Stimulated activated CD8-positive, alpha-beta memory T cell treated with anti-CD3 and anti-CD28 coated beads, Interleukin-4, amount 100 ng/mL, for 24 hours (primary cell): ENCODE measurements at regions not wholly inside any gene's neighbourhood (a gene's known extent, or its start where the extent isn't known, plus 50 kb on each side); places are given as distances from the start of the nearest gene placed in this dataset.

ENCODE experiments used
- DNase-seq: peaks from one replicate; pipeline ENCODE4 v3.0.0-alpha.2; 2020; ENCODE audit warnings: low read depth

GRCh38 chr4:152235718-152236117, 300.2 kb downstream of the FBXW7 start:
- no peak for DNase-seq

GRCh38 chr4:152234571-152234970, 301.3 kb downstream of the FBXW7 start:
- DNase-seq, result no peak

GRCh38 chr4:152232271-152232670, 303.6 kb downstream of the FBXW7 start:
- DNase-seq, result no peak

GRCh38 chr4:152229782-152230289, 306.1 kb downstream of the FBXW7 start:
- DNase-seq, result no peak

- DNase-seq, result no peak
These were observed 310.2 kb downstream of the FBXW7 start for GRCh38 chr4:152225680-152226079.

GRCh38 chr4:152224721-152225420, 311.0 kb downstream of the FBXW7 start:
- no peak for DNase-seq

- no peak for DNase-seq
These were observed 311.7 kb downstream of the FBXW7 start for GRCh38 chr4:152224223-152224622.

- no peak for DNase-seq
These were observed 312.3 kb downstream of the FBXW7 start for GRCh38 chr4:152223600-152223999.

- DNase-seq, result no peak
These were observed 313.9 kb downstream of the FBXW7 start for GRCh38 chr4:152221816-152222516.

- no peak for DNase-seq
These were observed 315.7 kb downstream of the FBXW7 start for GRCh38 chr4:152220201-152220666.

- no peak for DNase-seq
These were observed 317.3 kb downstream of the FBXW7 start for GRCh38 chr4:152218576-152218975.

- DNase-seq, result no peak
These were observed 318.0 kb downstream of the FBXW7 start for GRCh38 chr4:152217896-152218295.

GRCh38 chr4:152211936-152212653, 323.8 kb downstream of the FBXW7 start:
- DNase-seq, result no peak

GRCh38 chr4:152209772-152210493, 326.0 kb downstream of the FBXW7 start:
- DNase-seq, result no peak

GRCh38 chr4:152207378-152207720, 328.5 kb downstream of the FBXW7 start:
- DNase-seq, result no peak

- DNase-seq, result no peak
These were observed 329.1 kb downstream of the FBXW7 start for GRCh38 chr4:152206646-152207377.

- DNase-seq, result no peak
These were observed 329.7 kb downstream of the FBXW7 start for GRCh38 chr4:152206185-152206584.

GRCh38 chr4:152202415-152202814, 333.5 kb downstream of the FBXW7 start:
- DNase-seq, result no peak

GRCh38 chr4:152200511-152201333, 335.2 kb downstream of the FBXW7 start:
- DNase-seq, result no peak

GRCh38 chr4:152197211-152197610, 338.7 kb downstream of the FBXW7 start:
- DNase-seq, result no peak

- DNase-seq, result no peak
These were observed 340.0 kb downstream of the FBXW7 start for GRCh38 chr4:152195888-152196287.
